ENCODE measurements at regions not wholly inside any gene's neighbourhood (a gene's known extent, or its start where the extent isn't known, plus 50 kb on each side); places are given as distances from the start of the nearest gene placed in this dataset.
A peak's percentile ranks its signal among the peaks of the same experiment; 100 is the strongest.

- no peak for DNase-seq
Measured at GRCh38 chr1:165014753-165015152, 341.8 kb downstream of the LMX1A start.

- DNase-seq: no peak
Measured at GRCh38 chr1:165011991-165012531, 344.5 kb downstream of the LMX1A start.

- DNase-seq: no peak
Measured at GRCh38 chr1:165011186-165011585, 345.3 kb downstream of the LMX1A start.

GRCh38 chr1:165010418-165011070, 346.0 kb downstream of the LMX1A start:
- DNase-seq: no peak

- DNase-seq: no peak
Measured at GRCh38 chr1:165006831-165007230, 349.7 kb downstream of the LMX1A start.

- DNase-seq: no peak
Measured at GRCh38 chr1:164999146-164999545, 357.4 kb downstream of the LMX1A start.

GRCh38 chr1:164991763-164992314, 364.7 kb downstream of the LMX1A start:
- no peak for DNase-seq

- DNase-seq: no peak
Measured at GRCh38 chr1:164983023-164983650, 373.4 kb downstream of the LMX1A start.

GRCh38 chr1:164982545-164982944, 374.0 kb downstream of the LMX1A start:
- no peak for DNase-seq

- no peak for DNase-seq
Measured at GRCh38 chr1:164977561-164977960, 379.0 kb downstream of the LMX1A start.

- DNase-seq: peak; percentile 70
Measured at GRCh38 chr1:164971921-164972415, 384.5 kb downstream of the LMX1A start.

GRCh38 chr1:164971391-164971790, 385.1 kb downstream of the LMX1A start:
- no peak for DNase-seq

- DNase-seq: no peak
Measured at GRCh38 chr1:164969253-164969652, 387.3 kb downstream of the LMX1A start.

- no peak for DNase-seq
Measured at GRCh38 chr1:164967300-164967699, 389.2 kb downstream of the LMX1A start.

- DNase-seq: no peak
Measured at GRCh38 chr1:164961715-164962114, 394.8 kb downstream of the LMX1A start.

GRCh38 chr1:164958982-164959768, 397.3 kb downstream of the LMX1A start:
- DNase-seq: no peak

GRCh38 chr1:164953815-164954214, 394.8 kb downstream of the PBX1 start:
- DNase-seq: no peak

- DNase-seq: no peak
Measured at GRCh38 chr1:164953098-164953497, 394.1 kb downstream of the PBX1 start.

GRCh38 chr1:164951508-164951907, 392.5 kb downstream of the PBX1 start:
- no peak for DNase-seq

- no peak for DNase-seq
Measured at GRCh38 chr1:164950541-164950986, 391.6 kb downstream of the PBX1 start.

- no peak for DNase-seq
Measured at GRCh38 chr1:164949771-164950471, 390.9 kb downstream of the PBX1 start.

GRCh38 chr1:164948101-164948500, 389.1 kb downstream of the PBX1 start:
- no peak for DNase-seq

GRCh38 chr1:164937291-164937690, 378.3 kb downstream of the PBX1 start:
- no peak for DNase-seq

Measured in NCI-H1694 (cell line).